GM06990 (cell line): ENCODE measurements at regions not wholly inside any gene's neighbourhood (a gene's known extent, or its start where the extent isn't known, plus 50 kb on each side); places are given as distances from the start of the nearest gene placed in this dataset.

Source experiments
- DNase-seq: peaks from one replicate; pipeline ENCODE4 v3.0.0-alpha.2; 2011; ENCODE audit not compliant: insufficient read length; ENCODE audit errors: extremely low read depth
- H3K27me3 ChIP-seq: replicated peaks from 2 replicates; pipeline ENCODE4 v1.6.0; 2011; ENCODE audit warnings: low read length; ENCODE audit not compliant: control insufficient read depth, insufficient read depth
- H3K36me3 ChIP-seq: 2 replicates; pipeline ENCODE4 v1.5.1; 2011; ENCODE audit warnings: low read length; ENCODE audit not compliant: control insufficient read depth, insufficient read depth
- H3K4me3 ChIP-seq: replicated peaks from 2 replicates; pipeline ENCODE4 v1.5.1; 2011; ENCODE audit warnings: low read depth, mild to moderate bottlenecking, control low read depth, low read length
- TF ChIP-seq, protein P1 (sequence below): IDR thresholded peaks from 2 replicates; pipeline ENCODE4 v1.5.1; 2011; ENCODE audit warnings: low read length, control low read depth, mild to moderate bottlenecking, inconsistent platforms; ENCODE audit not compliant: insufficient read depth, poor library complexity, severe bottlenecking

DNA sequence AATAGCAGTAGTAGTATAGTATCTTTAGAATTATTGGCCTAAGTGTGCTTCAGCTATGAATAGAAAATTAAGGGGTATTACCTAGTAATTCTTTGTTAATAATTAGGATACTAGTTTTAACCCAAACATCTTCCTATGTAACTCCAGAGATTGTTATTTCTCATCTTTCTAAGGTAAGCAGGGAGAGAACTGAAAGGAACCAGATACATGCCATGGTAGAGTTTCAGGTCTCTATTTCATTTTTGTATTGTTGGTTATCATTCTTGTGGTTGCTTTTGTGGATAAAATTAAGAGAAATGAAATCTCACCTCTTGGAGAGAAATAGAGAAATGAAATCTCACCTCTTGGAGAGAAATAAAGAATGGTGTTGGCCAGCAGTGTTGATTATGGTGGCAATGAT lies 597.1 kb upstream of the CT83 start:
- Histone ChIP-seq H3K4me3 (no peak overlapping the region), H3K27me3 (no peaks in the 10 kb centered on the region), H3K36me3 (no peaks in the 10 kb centered on the region)
- DNase-seq, result no peak
- TF ChIP-seq, protein P1, sequence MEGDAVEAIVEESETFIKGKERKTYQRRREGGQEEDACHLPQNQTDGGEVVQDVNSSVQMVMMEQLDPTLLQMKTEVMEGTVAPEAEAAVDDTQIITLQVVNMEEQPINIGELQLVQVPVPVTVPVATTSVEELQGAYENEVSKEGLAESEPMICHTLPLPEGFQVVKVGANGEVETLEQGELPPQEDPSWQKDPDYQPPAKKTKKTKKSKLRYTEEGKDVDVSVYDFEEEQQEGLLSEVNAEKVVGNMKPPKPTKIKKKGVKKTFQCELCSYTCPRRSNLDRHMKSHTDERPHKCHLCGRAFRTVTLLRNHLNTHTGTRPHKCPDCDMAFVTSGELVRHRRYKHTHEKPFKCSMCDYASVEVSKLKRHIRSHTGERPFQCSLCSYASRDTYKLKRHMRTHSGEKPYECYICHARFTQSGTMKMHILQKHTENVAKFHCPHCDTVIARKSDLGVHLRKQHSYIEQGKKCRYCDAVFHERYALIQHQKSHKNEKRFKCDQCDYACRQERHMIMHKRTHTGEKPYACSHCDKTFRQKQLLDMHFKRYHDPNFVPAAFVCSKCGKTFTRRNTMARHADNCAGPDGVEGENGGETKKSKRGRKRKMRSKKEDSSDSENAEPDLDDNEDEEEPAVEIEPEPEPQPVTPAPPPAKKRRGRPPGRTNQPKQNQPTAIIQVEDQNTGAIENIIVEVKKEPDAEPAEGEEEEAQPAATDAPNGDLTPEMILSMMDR, result no peak

DNA sequence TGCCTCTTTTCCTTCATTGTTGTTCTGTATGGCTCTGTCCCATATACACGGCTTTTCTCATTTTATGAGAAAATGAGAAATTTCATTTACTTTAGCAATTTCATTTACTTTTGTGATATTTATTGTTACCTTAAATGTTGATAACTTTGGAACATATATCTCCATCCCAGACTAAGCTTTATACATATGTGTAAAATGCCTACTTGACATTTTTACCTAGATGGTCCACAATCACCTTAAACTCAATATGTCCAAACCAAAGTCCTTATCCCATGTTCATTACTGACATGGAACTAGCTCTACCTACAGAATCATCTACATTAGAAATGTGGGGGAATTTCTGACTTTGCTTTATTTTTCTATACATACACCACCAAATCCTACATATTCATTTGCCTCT lies 590.5 kb upstream of the CT83 start:
- no peak for DNase-seq
- TF ChIP-seq, protein P1, result no peak
- H3K4me3 ChIP-seq, result no peak overlapping the region
- no peaks in the 10 kb centered on the region for H3K27me3 ChIP-seq
- no peaks in the 10 kb centered on the region for H3K36me3 ChIP-seq

DNA sequence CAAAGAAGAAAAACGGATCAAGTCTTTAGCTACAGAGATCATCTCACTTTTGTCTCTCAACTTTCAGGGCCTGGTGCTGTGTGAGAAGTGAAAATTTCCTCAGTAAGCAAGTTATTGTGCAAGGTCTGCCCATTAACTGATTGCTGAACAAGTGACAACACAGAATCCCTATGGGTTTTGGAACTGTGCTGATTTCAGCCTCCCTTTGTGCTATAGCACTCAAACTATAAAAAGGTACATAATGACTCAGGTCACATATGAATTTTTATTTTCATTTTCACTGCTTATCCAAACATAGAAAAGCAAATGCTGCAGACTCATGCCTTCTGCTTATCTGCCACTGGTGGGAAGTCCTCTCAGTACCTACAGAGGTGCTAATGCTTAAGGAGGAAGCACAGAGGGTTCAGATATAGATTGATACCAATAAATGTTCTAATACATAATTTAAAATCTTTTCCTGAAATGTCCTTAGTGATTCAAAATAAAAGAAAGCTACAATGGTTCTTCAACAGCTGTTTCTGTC lies 576.2 kb upstream of the CT83 start:
- no peaks in the 10 kb centered on the region for H3K27me3 ChIP-seq
- DNase-seq, result no peak
- H3K36me3 ChIP-seq, result no peaks in the 10 kb centered on the region
- H3K4me3 ChIP-seq, result no peak overlapping the region
- TF ChIP-seq, protein P1, result no peak

DNA sequence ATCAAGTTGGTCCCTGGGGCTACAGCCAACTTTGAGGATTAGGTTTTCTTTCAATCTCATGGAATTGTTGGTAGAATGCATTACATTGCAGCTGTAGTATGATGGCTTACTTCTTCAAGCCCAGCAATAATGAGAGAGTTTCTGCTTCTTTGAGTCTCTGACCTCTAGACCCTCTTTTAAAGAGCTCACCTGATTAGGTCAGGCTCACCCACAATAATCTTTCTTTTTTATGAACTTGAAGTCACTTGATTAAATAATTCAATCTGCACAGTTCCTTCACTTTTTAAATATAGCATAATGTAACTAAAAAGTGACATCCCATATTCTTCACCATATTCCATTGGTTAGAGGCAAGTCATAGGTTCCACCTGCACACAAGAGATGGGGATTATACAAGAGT lies 547.5 kb upstream of the CT83 start:
- DNase-seq, result no peak
- H3K36me3 ChIP-seq, result no peaks in the 10 kb centered on the region
- no peaks in the 10 kb centered on the region for H3K27me3 ChIP-seq
- TF ChIP-seq, protein P1, result no peak
- no peak overlapping the region for H3K4me3 ChIP-seq

DNA sequence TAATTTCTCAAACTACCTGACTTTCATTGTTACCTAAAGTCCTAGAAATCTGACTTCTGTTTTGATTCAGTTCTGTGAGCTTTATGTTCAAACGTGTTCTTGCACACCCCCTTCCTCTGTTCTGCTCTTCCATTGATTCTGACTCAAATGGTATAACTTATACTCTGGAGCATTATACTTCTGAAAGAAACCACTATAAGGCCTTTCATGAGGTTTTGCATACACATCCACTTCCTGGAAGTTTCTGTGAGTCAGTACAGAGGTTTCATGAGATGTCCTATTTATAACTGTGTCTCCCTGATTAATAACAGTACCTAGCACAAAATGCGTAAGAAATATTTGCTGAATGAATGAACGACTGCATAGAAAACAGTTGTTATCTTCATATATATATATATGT lies 540.2 kb upstream of the CT83 start:
- TF ChIP-seq, protein P1, result no peak
- no peaks in the 10 kb centered on the region for H3K27me3 ChIP-seq
- no peak overlapping the region for H3K4me3 ChIP-seq
- H3K36me3 ChIP-seq, result no peaks in the 10 kb centered on the region
- no peak for DNase-seq

DNA sequence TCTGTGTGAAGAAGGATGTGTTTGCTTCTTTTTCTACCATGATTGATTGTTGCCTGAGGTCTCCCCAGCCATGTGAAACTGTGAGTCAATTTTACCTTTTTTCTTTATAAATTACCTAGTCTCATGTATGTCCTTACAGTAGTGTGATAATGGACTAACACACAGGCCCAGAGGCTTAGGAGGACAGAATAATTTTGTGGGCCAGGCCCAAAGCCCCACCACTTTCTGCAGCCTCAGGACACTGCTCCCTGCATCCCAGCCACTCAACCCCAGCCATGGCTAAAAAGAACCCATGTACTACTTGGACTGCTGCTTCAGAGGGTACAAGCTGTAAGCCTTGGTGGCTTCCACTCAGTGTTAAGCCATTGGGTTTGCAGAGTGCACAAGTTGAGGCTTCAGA lies 512.7 kb upstream of the CT83 start:
- no peak overlapping the region for H3K4me3 ChIP-seq
- TF ChIP-seq, protein P1, result no peak
- DNase-seq, result no peak
- H3K27me3 ChIP-seq, result no peaks in the 10 kb centered on the region
- H3K36me3 ChIP-seq, result no peaks in the 10 kb centered on the region
